DOHH2 (cell line): ENCODE measurements at regions not wholly inside any gene's neighbourhood (a gene's known extent, or its start where the extent isn't known, plus 50 kb on each side); places are given as distances from the start of the nearest gene placed in this dataset.

Experiments
- EZH2phosphoT487 ChIP-seq: fragments of 200-600 bp; sonication (generic); IDR thresholded peaks from 2 replicates; pipeline ENCODE4 v1.6.1; 2017; ENCODE audit warnings: borderline replicate concordance, mild to moderate bottlenecking, antibody characterized with exemption, low read length, moderate library complexity, mixed read lengths
- TF ChIP-seq, protein P1 (sequence below): fragments of 200-600 bp; sonication (generic); IDR thresholded peaks from one replicate; pipeline ENCODE4 v1.5.1; 2014; ENCODE audit warnings: antibody characterized with exemption, mild to moderate bottlenecking, low read depth, low read length; ENCODE audit not compliant: poor library complexity, severe bottlenecking

DNA sequence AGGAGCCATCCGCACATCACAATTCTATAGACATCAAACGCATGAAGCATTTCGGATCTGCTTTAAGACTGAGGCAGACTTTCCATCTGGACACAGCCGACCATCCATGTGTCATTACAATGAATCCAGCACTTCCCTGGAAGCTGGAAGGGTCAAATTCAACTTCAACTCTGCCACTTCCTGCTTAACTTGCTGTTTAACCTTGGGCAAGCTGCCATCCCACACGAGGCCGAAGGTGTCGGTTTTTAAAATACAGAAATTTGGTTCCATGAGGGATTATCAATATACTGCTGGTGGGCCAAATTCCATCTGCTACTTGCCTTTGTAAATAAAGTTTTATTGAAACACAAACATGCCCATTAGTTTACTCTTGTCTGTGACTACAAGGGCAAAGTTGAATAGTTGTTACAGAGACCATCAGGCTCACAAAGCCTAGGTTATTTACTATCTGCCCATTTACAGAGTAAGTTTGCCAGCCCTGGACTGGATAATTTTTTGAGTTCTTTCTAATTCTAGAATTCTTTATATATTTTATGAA lies 134.6 kb downstream of the FAM204A start:
- TF ChIP-seq, protein P1, sequence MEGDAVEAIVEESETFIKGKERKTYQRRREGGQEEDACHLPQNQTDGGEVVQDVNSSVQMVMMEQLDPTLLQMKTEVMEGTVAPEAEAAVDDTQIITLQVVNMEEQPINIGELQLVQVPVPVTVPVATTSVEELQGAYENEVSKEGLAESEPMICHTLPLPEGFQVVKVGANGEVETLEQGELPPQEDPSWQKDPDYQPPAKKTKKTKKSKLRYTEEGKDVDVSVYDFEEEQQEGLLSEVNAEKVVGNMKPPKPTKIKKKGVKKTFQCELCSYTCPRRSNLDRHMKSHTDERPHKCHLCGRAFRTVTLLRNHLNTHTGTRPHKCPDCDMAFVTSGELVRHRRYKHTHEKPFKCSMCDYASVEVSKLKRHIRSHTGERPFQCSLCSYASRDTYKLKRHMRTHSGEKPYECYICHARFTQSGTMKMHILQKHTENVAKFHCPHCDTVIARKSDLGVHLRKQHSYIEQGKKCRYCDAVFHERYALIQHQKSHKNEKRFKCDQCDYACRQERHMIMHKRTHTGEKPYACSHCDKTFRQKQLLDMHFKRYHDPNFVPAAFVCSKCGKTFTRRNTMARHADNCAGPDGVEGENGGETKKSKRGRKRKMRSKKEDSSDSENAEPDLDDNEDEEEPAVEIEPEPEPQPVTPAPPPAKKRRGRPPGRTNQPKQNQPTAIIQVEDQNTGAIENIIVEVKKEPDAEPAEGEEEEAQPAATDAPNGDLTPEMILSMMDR = no peak
- TF ChIP-seq EZH2phosphoT487 = no peak
